T1000 (cell line): ENCODE measurements at regions not wholly inside any gene's neighbourhood (a gene's known extent, or its start where the extent isn't known, plus 50 kb on each side); places are given as distances from the start of the nearest gene placed in this dataset.
A peak's percentile ranks its signal among the peaks of the same experiment; 100 is the strongest.
"Not testable (repeated sequence)": the region's sequence is repeated elsewhere in the genome, so short reads cannot be mapped to it uniquely, and the experiment has no call there.

Source experiments
- DNase-seq: peaks from one replicate; lab custom pipeline; 2025; ENCODE audit warnings: mixed read lengths; lab: John Stamatoyannopoulos, UW

DNA sequence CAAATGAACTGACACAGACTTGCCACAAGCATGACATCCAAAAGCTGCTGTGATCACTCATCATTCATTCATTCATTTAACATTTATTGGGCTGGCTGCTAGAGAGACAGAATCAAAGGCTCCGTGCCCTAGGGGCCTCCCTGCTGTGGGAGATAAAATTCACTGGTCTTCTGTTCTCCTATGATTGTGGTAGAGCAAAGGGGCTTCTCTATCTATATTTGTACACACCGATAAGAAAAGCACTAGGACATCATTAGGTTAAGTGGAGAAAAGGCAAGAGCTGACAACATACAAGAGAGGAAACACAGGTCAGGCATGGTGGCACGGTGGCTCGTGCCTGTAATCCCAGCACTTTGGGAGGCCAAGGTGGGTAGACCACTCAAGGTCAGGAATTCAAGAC lies 847.0 kb downstream of the TYW1 start:
- DNase-seq: no peak

DNA sequence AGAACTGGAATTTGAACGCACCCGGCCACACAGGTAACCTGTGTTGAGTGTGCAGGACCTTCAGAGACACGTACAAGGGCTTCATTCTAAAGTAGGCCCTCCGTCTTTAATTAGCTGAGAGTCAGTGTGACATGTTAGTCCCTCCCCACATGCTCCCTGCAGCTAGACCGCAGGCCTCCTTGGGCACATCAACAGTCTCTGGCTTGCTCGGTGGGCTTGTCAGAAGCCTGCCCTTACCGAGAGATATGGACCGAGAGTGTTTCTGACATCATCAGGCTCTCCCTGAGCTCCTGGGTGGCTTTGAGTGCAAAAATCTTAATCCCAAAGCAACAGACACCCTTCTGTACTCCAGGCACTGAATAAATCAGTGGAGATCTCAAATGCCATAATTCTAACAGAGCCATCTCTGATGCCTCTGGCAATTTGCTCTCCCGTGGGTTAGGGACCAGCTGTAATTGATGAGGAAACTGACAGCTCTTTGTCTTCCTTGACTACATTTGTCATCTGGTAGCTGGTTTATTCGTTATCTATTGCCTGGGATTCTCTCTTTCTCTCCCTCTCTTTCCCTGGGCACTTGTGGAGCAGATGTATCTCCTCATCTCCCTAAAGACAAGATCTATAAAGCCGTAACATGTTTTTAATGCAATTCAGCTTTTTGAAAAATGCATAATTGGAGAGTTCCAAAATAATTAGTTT lies 850.6 kb downstream of the TYW1 start:
- no peak for DNase-seq

DNA sequence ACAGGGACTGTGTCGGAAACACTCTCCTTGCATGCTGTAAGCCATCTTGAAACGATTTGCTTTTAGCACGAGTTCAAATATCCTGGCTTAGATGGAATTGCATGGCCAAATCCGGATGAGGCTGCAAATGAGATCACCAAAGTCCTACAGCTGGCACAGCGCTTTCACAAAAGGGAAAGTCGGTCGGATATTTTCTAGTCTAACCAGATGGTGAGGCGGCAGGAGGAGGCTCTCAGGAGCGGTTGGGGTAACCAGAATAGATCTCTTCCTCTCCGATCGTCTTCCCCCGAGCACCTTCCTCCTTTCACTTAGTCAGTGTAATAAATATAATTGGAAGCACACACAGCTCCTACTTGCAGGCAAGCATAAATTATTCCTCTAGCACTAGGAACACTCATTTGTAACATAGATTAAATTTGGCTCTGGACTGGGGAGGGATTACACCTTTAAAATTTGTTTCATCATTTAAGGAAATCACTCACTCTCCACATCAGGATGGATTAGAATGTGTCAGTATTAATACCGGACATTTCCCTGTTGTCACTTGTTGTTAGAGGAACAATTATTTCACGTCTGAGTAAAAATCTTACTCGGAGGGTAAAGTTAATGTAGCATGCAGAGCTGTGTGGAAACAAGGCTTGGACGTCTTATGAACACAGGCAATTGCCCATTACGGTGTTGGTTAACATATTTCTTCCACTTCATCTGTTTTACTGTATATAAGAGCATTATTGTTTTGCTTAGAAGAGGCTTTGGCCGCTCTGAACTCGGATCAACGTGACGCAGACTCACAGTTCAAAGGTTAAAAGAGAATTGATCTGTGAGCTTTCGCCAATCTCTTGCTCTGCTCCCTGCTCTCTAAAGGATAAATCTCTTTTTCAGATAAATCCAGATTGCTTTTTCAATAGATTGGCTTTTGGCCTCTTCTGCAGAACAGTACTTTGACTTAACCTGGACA lies 857.9 kb downstream of the TYW1 start:
- DNase-seq: no peak

DNA sequence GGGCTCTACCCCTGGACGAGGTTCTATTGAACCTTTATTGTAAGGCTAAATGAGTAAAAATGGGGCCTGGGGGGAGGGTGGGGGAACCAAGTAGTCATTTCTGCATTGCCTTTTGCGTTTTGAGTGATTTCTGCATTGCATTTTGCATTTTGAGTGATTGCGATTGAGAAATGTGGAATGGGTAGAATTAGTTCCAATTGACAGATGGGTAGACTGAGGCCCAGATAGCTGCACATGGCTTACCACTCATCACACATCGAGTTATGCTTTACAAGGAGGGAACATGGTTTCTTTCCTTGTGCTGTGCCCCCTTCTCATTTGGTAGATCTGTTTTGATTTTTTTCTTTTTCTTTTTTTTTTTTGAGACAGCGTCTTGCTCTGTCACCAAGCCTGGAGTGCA lies 858.7 kb downstream of the TYW1 start:
- DNase-seq: no peak

DNA sequence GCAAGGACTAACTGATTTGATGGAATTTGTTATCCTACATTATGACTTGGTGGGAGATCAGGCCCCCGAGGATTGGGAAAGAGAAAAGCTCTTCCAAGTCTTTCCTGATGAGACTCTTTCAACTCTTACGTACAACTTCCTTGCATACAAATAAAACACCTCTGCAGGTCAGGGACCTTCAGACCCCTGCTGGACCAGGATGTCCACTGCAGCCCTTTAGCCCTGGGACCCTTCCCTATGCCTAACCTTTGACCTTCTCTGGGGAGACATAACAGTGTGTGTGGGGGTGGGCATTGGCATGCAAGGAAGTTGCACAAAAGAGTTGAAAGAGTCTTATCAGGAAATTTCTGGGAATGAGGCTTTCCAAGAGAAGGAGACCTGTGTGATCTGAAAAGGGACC lies 859.4 kb downstream of the TYW1 start:
- no peak for DNase-seq

DNA sequence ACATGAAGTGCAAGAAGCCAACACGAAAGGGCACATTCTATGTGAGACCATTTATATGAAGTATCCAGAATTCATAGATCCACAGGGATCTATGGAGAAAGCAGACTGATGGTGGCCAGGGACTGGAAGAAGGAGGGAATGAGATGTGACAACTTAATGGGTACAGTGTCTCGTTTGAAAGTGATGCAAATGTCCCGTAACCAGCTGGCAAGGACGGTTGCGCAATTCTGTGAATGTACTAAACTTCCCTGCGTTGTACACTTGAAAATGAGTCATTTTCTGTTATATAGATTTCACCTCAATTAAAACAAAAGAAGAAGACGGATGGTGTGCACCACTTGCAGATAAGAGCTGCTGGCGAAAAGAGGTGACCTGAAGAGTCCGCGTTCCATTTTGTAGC lies 861.1 kb downstream of the TYW1 start:
- DNase-seq: no peak

DNA sequence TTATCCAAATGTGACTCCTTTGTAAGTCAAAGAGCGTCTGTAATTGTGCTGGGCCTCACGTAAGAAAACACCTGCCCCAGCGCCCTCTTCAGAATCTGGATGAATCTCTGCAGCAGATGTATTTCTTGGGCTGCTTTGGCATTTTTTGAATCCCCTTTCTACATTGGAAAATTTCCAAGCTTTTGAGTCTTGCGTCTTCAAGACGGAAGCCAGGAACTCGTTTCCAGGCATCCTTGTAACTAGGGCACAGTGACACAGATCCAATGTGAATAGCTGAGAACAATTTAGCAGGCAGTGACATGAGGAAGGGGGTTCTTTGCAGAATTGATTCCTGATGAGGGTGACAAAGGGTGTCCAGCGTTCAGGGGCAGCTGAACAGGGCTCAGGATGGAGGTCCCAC lies 862.3 kb downstream of the TYW1 start:
- no peak for DNase-seq

DNA sequence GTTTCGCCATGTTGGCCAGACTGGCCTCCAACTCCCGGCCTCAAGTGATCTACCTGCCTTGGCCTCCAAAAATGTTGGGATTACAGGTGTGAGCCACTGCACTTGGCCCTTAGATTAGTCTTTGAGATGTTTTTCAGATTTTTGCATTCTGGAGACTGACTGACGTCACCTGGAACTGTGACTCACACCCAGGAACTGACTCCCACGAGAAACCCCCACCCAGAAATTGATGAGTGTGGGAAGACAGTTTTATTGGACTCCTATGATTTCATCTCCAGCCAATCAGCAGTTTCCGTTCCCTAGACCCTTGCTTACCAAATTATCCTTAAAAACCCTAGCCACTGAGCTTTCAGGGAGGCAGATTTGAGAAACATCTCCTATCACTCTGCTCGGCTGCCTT lies 867.3 kb downstream of the TYW1 start:
- DNase-seq: no peak

DNA sequence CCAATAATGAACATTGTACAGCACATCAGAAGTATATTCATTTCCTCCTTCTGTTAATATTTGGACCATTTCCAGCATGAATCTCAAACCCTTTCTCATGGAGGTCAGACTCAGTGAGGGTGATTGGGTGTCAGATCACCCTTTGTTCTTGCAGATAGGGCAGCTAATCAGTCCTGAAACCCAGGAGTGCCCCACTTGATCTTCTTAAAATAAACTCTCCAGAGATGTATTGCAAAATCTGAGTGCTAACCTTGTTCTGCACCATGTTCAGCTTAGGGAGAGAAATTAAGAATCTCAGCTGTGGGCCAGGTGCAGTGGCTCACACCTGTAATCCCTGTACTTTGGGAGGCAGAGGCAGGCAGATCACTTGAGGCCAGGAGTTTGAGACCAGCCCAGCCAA lies 869.4 kb downstream of the TYW1 start:
- DNase-seq: no peak

DNA sequence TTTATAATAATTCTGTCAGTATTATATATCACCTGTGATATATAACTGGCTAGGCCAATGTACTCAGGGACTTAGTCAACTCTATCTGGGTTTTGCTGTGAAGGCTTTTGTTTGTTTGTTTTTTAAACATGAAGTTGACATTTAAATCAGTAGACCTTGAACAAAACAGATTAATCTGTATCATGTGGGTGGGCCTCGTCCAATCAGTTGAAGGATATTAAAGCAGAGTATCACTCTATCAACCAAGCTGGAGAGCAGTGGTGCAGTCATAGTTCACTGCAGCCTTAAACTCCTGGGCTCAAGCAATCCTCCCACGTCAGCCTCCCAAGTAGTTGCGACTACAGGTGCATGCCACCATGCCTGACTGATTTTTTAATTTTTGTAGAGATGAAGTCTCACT lies 870.2 kb downstream of the TYW1 start:
- DNase-seq: no peak

DNA sequence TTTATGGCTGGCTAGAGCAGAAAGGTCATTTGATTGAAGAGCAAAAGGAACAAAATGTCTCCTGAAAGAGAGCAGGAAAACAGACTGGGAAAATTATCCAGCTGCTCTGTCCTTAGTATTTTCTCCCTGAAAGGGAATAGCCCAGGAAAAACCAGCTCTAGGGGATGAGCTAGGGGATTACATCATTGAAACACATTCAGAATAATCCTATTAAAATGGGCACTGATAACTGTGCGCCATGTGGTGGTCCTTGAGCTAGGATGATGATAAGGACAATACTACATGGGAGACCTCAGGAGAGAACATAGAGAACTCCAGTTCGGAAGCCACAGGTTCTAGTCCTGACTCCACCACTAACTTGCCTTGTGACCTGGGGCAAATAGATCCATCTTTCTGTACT lies 873.8 kb downstream of the TYW1 start:
- no peak for DNase-seq

DNA sequence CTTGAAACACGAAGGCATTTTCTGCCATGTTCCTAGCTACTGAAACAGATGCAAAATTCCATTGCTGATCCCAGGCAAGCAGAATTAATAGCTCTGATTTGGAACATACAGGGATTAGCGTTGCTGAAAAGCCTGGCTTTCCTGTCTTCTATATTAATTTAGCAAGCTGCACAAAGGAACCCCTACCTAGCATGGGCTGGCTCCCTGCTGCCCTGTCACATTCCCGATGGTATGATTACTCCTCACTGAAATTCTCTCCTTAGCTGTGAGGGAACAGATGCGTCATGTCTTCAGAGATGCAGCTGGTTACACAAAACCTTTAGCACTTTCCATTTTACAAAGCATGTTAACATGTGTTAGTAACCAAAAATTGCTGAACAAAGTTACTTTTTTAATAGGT lies 878.9 kb downstream of the TYW1 start:
- no peak for DNase-seq

DNA sequence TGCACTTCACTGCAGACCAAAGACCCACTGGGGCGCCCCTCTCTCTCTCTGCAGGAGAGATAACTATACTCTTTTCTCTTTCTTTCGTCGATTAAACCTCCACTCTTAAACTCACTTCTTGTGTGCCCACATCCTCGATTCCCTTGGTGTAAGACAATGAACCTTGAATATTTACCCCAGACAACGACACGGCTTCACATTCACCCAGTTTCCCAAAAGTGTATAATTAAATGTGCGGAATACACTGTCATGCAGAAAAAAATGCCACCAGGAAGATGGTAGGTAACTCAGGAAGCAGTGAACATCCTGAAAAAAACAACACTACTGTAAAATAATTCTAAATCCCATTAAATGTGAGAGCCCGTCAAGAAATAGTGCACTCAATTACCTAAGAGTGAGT lies 882.2 kb downstream of the TYW1 start:
- no peak for DNase-seq

DNA sequence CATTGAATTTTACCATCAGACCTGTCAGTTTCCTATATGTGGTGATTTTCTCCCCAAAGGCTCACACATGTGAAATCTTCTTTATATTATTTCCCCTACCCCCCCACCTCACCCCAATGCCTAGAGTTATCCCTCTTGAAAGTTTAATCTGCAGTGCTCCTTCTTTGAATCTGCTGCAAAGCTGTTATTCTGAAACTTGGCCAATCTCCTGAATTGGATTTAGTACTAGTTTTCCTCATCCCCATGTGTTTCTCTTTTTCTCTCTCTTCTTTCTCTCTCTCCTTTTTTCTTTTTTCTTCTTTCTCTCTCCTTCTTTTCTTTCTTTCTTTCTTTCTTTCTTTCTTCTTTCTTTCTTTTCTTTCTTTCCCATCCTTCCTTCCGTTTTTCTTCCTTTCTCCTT lies 886.2 kb downstream of the TYW1 start:
- DNase-seq: no peak

DNA sequence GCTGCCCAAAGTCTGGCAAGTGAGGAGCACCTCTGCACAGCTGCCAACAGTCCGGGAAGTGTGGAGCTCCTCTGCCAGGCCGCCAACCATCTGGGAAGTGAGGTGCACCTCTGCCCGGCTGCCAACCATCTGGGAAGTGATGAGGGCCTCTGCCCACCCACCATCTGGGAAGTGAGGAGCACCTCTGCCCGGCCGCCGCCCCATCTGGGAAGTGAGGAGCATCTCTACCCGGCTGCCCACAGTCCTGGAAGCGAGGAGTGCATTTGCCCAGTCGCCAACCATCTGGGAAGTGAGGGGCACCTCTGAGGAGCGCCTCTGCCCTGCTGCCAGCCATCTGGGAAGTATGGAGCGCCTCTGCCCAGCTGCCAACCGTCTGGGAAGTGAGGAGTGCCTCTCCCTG lies 893.7 kb downstream of the TYW1 start:
- DNase-seq: no peak

DNA sequence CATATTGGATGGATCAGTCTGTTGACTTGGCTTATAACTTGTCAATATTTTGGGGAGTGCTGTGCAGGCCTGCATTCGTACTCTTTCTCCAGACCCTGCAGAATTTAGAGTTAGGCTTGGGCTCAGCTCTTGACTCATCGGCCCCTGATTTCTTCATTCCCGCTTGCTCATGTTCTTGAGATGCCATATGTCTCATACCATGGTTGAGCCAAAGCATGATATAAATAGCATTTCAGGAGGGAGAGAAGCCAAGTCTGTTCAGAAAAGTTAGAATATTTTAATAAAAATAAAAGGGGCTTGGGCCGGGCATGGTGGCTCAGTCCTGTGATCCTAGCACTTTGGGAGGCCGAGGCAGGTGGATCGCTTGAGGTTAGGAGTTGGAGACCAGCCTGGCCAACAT lies 898.1 kb downstream of the TYW1 start:
- no peak for DNase-seq

DNA sequence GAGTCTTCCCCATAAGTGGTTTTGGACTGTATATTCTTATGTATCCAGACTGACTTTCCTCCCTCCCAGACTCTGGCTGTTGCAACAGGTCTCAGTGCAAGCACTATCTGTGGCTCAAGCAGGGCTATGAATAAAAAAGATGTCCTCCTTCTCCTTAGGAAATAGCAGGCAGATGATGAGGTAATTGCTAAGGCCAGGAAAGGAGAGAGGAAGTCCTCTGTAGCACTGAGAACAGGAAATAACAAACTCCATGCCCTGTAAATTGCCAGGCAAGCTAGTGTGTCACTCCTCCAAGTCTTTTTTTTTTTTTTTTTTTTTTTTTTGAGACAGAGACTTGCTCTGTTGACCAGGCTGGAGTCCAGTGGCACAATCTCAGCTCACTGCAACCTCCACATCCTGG lies 900.1 kb downstream of the TYW1 start:
- no peak for DNase-seq

DNA sequence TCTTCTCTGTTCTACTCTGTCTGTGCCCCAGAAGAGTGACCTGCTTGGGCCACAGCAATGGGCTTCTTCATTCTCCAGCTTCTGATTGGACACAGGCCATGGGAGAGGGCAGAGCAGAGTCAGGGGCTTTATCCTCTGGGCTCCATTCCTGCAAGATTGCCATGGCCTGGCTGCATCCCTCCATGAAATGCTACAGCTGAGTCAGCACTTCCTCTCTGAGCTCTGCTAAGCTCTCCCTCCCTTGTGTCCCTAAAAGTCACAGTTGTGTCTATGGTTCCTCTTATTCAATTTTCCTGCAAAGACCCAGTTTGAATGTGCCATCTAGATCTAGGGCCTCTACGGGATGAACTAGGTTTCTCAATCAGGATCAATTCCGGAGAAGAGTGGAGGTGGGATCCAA lies 903.8 kb downstream of the TYW1 start:
- no peak for DNase-seq

DNA sequence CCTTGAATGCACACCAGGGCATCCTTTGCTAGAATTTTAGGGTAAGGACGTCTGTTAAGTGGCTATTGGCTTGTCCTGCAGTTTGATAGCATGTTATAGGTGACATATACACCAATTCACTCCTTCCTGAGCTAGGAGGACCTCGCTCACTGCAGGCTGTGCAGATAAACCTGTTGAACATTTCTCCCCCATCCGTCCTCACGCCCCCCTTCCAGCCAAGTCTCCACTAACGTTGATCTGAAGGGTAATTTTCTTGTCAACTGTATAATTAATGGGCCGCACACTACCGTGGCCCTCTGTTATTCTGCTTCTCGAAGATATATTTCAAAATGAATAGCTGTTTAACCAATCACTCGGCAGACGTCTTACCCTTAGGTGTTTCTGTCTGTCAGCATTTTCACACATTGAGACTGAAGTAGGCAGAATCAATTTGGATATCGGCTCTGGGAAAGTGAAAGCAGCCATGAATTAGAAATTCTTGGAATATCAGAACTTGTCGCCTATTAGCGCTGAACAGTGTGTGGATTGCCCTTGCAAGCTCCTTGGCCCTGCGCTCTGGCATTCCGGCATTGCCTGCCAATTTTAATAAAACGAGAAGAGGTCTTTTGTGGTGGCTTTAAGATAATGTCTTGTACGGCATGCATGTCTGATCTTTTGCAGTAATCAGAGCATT lies 905.3 kb downstream of the TYW1 start:
- DNase-seq: no peak

DNA sequence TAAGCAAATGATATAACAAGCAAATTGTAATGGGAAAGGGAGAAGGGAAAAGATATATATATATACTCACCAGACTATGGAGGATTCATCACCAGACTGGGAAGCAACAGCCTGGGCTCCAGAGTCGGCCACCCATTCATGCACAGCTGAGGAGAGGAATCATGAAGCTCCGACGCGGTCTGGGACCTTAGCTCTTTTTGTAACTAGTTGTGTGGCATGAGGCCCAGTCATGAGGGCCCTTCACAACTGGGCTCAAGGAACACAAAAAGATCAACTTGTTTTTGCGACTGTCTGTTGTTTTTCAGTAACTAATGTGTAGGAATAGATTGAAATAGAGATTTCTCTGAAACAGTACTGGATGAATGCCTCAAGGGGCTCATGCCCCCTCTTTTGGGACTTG lies 911.2 kb downstream of the TYW1 start:
- no peak for DNase-seq

DNA sequence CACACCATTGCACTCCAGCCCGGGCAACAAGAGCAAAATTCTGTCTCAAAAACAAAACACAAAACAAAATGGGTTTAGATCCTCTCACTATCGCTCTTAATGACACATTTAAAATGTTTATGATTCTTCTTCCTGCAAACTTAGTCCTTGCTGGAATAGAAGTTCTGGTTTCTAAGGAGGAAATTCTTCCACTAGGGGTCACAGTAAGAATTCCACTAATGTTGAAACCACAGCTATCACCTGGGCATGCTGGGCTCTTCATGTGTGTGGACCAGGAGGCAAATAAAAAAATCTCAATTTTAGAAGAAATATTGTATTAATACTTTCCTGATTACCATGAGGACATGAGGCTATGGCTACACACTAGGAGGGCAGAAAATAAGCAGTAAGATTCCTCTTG lies 915.8 kb downstream of the TYW1 start:
- no peak for DNase-seq

DNA sequence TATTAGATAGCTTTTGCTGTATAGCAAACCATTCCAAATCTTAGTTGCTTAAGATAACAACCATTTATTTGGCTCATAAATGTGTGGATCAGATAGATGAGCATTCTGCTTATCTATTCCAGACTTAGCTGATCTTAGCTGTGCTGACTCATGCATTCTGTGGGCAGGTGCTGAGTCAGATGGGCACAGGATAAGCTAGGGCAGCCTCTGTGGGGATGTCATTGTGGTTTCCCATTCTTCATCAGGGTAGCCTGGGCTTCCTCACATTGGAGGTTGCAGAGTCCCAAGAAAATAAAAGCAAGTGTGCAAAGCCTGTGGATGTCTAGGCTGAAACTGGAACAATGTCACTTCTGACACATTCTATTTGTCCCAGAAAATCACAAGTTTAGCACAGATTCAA lies 917.0 kb downstream of the TYW1 start:
- peak; percentile 24 for DNase-seq

DNA sequence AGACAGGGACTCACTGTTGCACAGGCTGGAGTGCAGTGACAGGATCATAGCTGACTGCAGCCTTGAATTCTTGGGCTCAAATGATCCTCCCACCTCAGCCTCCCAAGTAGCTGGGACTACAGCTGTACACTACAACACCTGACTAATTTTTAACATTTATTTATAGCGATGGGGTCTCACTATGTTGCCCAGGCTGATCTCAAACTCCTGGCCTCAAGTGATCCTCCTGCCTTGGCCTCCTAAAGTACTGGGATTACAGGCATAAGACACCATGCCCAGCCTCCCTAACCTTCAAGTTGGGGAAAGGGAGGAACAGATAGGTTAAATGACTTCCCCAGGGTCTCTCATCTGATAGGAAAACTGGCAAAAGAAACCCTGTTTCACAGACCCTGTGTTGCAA lies 919.5 kb downstream of the TYW1 start:
- DNase-seq: not testable (repeated sequence)
